HEK293T (cell line): ENCODE measurements at regions not wholly inside any gene's neighbourhood (a gene's known extent, or its start where the extent isn't known, plus 50 kb on each side); places are given as distances from the start of the nearest gene placed in this dataset.

Experiments used
- CTCF ChIA-PET: fragments of 350-600 bp; formaldehyde crosslinking; extraction: SDS; loops from one replicate; lab custom pipeline; 2021; ENCODE audit warnings: antibody characterized with exemption, inconsistent platforms; lab: Yijun Ruan, JAX
- POLR2A ChIA-PET: fragments of 350-600 bp; formaldehyde crosslinking; extraction: SDS; loops from one replicate; lab custom pipeline; 2020; ENCODE audit warnings: antibody characterized with exemption, inconsistent platforms; lab: Yijun Ruan, JAX
- DNase-seq: peaks from one replicate; pipeline ENCODE4 v3.0.0; 2012; ENCODE audit warnings: mixed read lengths; ENCODE audit errors: extremely low spot score
- ARNT ChIP-seq: fragments of 450-650 bp; IDR thresholded peaks from 2 replicates; pipeline ENCODE4 v1.6.1; 2017; ENCODE audit warnings: mild to moderate bottlenecking
- BHLHE40 ChIP-seq: fragments of 450-650 bp; IDR thresholded peaks from 2 replicates; pipeline ENCODE4 v1.6.1; 2016; ENCODE audit warnings: mild to moderate bottlenecking, moderate library complexity, borderline replicate concordance
- CTBP1 ChIP-seq: fragments of 450-650 bp; IDR thresholded peaks from 2 replicates; pipeline ENCODE4 v1.6.1; 2016; ENCODE audit warnings: borderline replicate concordance
- ELF4 ChIP-seq: fragments of 450-650 bp; IDR thresholded peaks from 2 replicates; pipeline ENCODE4 v1.6.1; 2017; ENCODE audit warnings: antibody characterized with exemption
- FOXA1 ChIP-seq: fragments of 450-650 bp; IDR thresholded peaks from 2 replicates; pipeline ENCODE4 v1.6.1; 2016; ENCODE audit warnings: mild to moderate bottlenecking
- FOXK2 ChIP-seq: fragments of 450-650 bp; IDR thresholded peaks from 2 replicates; pipeline ENCODE4 v1.6.1; 2016; ENCODE audit warnings: mild to moderate bottlenecking
- FOXM1 ChIP-seq: fragments of 450-650 bp; IDR thresholded peaks from 2 replicates; pipeline ENCODE4 v1.6.1; 2017; ENCODE audit warnings: mild to moderate bottlenecking, borderline replicate concordance
- HDGF ChIP-seq: fragments of 450-650 bp; IDR thresholded peaks from 2 replicates; pipeline ENCODE4 v1.6.1; 2017; ENCODE audit warnings: antibody characterized with exemption, borderline replicate concordance
- L3MBTL2 ChIP-seq: fragments of 450-650 bp; conservative IDR thresholded peaks from 2 replicates; pipeline ENCODE4 v1.6.1; 2016; ENCODE audit warnings: mild to moderate bottlenecking
- LEF1 ChIP-seq: fragments of 450-650 bp; IDR thresholded peaks from 2 replicates; pipeline ENCODE4 v1.6.1; 2017; ENCODE audit warnings: mild to moderate bottlenecking, borderline replicate concordance
- NFRKB ChIP-seq: fragments of 450-650 bp; IDR thresholded peaks from 2 replicates; pipeline ENCODE4 v1.6.1; 2016; ENCODE audit warnings: mild to moderate bottlenecking, moderate library complexity
- SP1 ChIP-seq: fragments of 450-650 bp; IDR thresholded peaks from 2 replicates; pipeline ENCODE4 v1.6.1; 2017
- SUZ12 ChIP-seq: fragments of 450-650 bp; IDR thresholded peaks from 2 replicates; pipeline ENCODE4 v1.6.1; 2016; ENCODE audit warnings: mild to moderate bottlenecking
- TARDBP ChIP-seq: fragments of 450-650 bp; IDR thresholded peaks from 2 replicates; pipeline ENCODE4 v1.6.1; 2016
- ZNF384 ChIP-seq: fragments of 450-650 bp; IDR thresholded peaks from 2 replicates; pipeline ENCODE4 v1.6.1; 2016
- TF ChIP-seq, protein P1 (sequence below): fragments of 450-650 bp; IDR thresholded peaks from 2 replicates; pipeline ENCODE4 v1.6.1; 2016

DNA sequence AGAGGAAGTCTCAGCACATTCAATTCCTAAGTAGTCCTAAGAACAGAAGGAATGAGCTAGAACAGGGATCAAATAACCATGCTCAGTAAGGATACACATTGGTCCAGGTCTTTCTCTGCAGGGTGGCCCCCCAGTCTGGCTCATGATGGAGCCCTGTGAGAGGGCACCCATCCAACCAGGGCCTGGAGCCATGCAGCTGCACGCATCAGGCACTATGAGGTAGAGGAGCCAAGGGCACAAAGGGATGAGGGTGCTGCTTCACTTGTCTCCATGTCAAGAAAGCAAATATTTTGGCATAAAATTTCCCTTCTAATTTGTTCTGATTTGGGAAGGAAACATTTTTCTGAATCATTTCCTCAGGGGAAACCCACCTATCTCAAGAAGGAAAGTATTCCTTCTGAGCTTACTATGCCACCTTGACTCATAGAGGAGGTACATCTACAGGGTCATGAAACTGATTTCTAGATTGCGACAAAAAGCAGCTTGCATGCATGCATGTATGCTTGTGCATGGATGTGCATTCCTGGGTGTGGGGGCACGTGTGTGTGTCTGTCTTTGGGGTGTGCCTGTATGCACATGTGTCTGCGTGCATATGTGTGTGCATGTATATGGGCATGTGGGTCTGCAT lies 600.3 kb downstream of the MID1IP1 start:
- DNase-seq, result no peak
- POLR2A ChIA-PET, result no interaction called here
- no peak for TF ChIP-seq ZNF384
- TF ChIP-seq BHLHE40, result no peak
- no peak for TF ChIP-seq HDGF
- TF ChIP-seq, protein P1, sequence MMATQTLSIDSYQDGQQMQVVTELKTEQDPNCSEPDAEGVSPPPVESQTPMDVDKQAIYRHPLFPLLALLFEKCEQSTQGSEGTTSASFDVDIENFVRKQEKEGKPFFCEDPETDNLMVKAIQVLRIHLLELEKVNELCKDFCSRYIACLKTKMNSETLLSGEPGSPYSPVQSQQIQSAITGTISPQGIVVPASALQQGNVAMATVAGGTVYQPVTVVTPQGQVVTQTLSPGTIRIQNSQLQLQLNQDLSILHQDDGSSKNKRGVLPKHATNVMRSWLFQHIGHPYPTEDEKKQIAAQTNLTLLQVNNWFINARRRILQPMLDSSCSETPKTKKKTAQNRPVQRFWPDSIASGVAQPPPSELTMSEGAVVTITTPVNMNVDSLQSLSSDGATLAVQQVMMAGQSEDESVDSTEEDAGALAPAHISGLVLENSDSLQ, result no peak
- TF ChIP-seq FOXA1, result no peak
- no peak for TF ChIP-seq LEF1
- no peak for TF ChIP-seq FOXK2
- TF ChIP-seq FOXM1, result no peak
- TF ChIP-seq TARDBP, result no peak
- TF ChIP-seq CTBP1, result no peak
- TF ChIP-seq L3MBTL2, result no peak
- TF ChIP-seq ARNT, result no peak
- CTCF ChIA-PET, result no interaction called here

DNA sequence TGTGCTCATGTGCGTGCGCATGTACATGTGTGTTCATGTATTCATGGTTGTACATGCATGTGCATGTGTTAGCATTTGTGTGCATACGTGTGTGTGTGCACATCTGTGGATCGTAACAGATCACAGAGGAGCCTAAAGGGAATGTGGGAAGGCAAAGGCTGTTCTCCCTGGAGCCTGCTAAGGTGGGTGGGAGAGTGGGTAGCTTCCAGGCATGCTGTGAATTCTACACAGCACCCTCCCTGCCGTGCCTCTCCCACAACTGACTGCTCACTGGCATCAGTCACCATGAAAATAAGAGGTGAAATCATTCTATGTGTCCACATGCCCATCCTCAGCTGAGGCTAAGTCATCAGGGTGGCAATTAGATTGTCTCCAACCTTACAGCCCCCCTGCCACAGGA lies 600.9 kb downstream of the MID1IP1 start:
- TF ChIP-seq FOXM1, result no peak
- TF ChIP-seq NFRKB, result no peak
- no peak for TF ChIP-seq HDGF
- no peak for TF ChIP-seq TARDBP
- TF ChIP-seq FOXA1, result no peak
- TF ChIP-seq ELF4, result no peak
- TF ChIP-seq BHLHE40, result no peak
- TF ChIP-seq SP1, result no peak
- TF ChIP-seq SUZ12, result no peak
- TF ChIP-seq L3MBTL2, result no peak
- no peak for TF ChIP-seq LEF1
- ChIA-PET CTCF (no interaction called here), POLR2A (no interaction called here)
- no peak for DNase-seq

DNA sequence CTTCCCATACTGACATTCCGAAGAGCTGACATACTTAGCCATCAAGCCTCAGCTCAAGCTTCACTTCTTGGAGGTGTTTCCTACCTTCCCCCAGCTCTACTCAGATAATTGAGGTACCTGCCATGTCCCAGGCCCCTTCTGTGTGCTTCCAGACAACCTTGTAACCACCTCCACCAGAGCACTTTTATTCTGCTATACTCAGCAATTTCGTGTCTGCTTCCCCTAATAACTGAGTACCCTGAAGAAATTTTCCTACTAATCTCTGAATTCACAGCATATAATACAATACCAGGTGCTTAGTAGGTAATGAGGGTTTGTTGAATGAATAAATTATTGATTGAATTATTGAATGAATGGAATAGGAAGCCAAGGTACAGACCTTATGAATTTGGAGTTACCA lies 605.5 kb downstream of the MID1IP1 start:
- POLR2A ChIA-PET, result no interaction called here
- CTCF ChIA-PET, result no interaction called here
- no peak for TF ChIP-seq BHLHE40
- no peak for TF ChIP-seq NFRKB
- no peak for TF ChIP-seq FOXM1
- TF ChIP-seq SUZ12, result no peak
- TF ChIP-seq, protein P1, result no peak
- TF ChIP-seq FOXA1, result no peak
- no peak for TF ChIP-seq CTBP1
- no peak for TF ChIP-seq ELF4
- no peak for TF ChIP-seq FOXK2
- TF ChIP-seq LEF1, result no peak
- TF ChIP-seq ZNF384, result no peak
- TF ChIP-seq L3MBTL2, result no peak
- TF ChIP-seq TARDBP, result no peak
- no peak for TF ChIP-seq ARNT
- no peak for TF ChIP-seq SP1
- no peak for TF ChIP-seq HDGF
- no peak for DNase-seq

DNA sequence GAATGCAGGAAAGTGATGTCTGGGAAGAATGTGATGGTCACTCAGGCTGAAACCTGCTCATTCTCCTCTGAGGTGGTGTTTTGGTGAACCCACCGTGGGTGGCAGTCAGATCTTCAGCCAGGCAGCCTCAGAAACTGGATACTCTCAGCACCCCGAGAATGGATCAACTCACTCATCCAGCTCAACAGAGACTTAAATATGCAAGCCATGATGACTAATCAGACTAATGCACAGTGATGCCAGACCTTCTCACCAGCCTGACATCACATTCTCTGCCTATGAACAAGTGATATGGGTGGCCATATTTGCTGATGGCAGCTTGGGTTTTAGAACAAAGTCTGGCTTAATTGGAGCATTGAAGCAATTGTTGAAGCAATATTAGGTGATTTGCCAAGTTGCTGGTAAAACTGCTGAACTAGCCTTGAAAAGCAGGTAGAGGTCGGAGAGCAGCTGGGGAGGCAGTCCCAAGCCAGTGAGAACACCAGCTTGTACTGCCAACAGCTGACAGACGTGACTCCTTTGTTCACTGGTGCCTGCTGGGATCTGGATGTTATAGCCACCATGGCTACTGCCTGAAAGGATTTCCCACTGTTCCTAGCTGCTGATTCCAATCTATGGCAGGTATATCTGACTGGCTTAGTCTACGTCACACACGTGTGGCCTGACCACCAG lies 608.1 kb downstream of the MID1IP1 start:
- ChIA-PET CTCF (no interaction called here), POLR2A (no interaction called here)
- TF ChIP-seq HDGF, result no peak
- TF ChIP-seq, protein P1, result no peak
- TF ChIP-seq SP1, result no peak
- no peak for TF ChIP-seq FOXK2
- TF ChIP-seq ELF4, result no peak
- TF ChIP-seq L3MBTL2, result no peak
- TF ChIP-seq SUZ12, result no peak
- no peak for TF ChIP-seq BHLHE40
- no peak for TF ChIP-seq NFRKB
- TF ChIP-seq ARNT, result no peak
- no peak for TF ChIP-seq TARDBP
- TF ChIP-seq FOXM1, result no peak
- TF ChIP-seq CTBP1, result no peak
- no peak for TF ChIP-seq ZNF384
- TF ChIP-seq FOXA1, result no peak
- TF ChIP-seq LEF1, result no peak
- no peak for DNase-seq

DNA sequence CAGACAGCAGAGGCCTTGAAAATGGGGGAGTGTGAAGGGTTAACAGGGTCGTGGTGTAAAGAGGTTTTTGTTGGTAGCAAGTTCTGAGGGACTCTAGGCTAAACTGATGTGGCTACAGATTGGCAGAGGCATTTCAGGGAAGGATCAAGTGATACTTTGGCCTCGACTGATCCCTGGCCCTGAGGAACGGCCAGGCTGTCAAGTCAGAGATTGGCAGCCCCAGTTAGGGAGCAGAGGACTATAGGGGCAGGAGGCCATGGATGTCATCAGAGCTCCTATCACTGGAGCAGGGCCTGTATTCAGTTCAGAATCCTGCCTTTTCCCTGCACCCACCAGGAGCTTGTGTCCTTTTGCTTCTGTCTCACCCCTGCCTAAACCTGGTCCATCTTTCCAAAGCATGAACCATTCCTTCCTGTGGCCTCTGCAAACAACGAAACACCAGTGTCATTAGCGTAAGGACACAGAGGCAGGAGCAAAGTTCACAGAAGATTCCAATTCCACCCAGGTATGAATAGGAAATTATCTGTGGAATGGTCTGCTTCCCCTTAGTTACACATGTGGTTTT lies 613.1 kb downstream of the MID1IP1 start:
- POLR2A ChIA-PET, result no interaction called here
- CTCF ChIA-PET, result no interaction called here
- no peak for DNase-seq
- TF ChIP-seq, protein P1, result no peak
- TF ChIP-seq NFRKB, result no peak
- TF ChIP-seq SUZ12, result no peak
- TF ChIP-seq ZNF384, result no peak
- no peak for TF ChIP-seq BHLHE40
- TF ChIP-seq L3MBTL2, result no peak
- no peak for TF ChIP-seq TARDBP
- TF ChIP-seq FOXA1, result no peak
- TF ChIP-seq HDGF, result no peak
- TF ChIP-seq ELF4, result no peak
- TF ChIP-seq ARNT, result no peak
- TF ChIP-seq CTBP1, result no peak
